ENCODE measurements at regions not wholly inside any gene's neighbourhood (a gene's known extent, or its start where the extent isn't known, plus 50 kb on each side); places are given as distances from the start of the nearest gene placed in this dataset.
"Not testable (repeated sequence)": the region's sequence is repeated elsewhere in the genome, so short reads cannot be mapped to it uniquely, and the experiment has no call there.

DNA sequence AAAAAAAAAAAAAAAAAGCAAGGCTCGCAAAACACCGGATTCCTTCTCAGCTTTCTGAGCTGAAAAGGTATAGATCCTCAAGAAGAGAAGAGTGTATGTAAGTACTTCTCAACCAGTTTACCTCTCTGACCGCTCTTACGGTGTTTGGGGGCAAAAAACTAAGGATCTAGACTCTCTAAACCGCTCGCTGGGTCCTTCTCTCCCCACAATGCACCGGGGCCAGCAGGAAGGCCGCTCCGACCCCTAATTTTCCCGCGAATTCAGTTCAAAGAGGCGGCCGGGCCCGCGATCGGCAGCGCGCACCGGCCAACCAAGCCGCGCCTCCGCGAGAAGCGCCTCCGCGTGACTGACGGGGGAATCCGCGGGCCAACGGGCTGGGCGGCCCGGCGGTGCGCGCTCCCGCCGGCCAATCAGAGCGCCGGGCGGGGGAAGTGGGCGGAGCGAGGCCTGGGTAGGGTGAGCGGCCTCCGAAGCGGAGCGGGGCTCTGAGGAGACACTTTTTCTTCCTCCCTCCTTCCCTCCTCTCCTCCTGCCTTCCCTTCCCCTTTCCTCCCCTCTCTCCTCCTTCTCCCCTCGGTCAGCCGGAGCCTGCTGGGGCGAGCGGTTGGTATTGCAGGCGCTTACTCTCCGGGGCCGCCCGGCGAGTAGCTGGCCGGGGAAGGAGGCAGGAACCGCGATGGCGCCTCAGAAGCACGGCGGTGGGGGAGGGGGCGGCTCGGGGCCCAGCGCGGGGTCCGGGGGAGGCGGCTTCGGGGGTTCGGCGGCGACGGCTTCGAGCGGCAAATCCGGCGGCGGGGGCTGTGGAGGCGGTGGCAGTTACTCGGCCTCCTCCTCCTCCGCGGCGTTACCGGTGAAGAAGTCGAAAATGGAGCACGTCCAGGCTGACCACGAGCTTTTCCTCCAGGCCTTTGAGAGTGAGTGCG, 93.0 kb downstream of the CRLF3 start:
- DNase-seq, result peak; percentile 73

DNA sequence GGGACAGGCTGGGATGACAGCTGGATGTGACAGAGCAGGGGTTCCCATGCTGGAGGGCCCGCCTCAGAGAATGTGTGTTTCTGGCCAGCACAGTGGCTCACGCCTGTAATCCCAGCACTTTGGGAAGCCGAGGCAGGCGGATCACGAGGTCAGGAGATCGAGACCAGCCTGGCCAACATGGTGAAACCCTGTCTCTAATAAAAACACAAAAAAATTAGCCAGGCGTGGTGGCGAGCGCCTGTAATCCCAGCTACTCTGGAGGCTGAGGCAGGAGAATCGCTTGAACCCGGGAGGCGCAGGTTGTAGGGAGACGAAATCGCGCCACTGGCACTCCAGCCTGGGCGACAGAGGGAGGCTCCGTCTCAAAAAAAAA, 93.7 kb downstream of the CRLF3 start:
- not testable (repeated sequence) for DNase-seq

DNA sequence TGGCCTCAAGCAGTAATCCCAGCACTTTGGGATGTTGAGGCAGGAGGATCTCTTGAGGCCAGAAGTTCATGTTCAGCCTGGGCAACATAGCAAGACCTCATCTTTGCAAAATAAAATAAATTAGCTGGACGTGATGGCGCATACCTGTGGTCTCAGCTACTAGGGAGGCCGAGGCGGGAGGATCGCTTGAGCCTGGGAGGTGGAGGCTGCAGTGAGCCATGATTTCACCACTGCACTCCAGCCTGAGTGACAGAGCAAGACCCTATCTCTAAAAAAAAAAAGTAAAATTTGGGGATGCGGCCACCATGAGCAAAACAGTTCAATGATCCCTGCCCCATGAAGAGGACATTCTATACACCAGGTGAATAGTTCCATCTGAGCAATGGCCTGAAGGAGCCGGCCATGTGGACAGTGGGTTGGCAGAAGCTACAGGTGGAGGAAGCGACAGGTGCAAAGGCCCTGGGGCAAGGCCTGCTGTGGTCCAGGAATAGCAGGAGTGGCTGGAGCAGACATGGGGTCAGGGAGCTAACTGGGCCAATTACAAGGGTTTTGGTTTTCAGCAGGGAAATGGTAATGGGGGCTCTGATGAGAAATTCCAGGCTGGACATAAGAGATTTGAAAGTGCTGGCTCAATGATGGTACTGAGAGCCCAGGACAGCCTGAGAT, 94.2 kb downstream of the CRLF3 start:
- not testable (repeated sequence) for DNase-seq

DNA sequence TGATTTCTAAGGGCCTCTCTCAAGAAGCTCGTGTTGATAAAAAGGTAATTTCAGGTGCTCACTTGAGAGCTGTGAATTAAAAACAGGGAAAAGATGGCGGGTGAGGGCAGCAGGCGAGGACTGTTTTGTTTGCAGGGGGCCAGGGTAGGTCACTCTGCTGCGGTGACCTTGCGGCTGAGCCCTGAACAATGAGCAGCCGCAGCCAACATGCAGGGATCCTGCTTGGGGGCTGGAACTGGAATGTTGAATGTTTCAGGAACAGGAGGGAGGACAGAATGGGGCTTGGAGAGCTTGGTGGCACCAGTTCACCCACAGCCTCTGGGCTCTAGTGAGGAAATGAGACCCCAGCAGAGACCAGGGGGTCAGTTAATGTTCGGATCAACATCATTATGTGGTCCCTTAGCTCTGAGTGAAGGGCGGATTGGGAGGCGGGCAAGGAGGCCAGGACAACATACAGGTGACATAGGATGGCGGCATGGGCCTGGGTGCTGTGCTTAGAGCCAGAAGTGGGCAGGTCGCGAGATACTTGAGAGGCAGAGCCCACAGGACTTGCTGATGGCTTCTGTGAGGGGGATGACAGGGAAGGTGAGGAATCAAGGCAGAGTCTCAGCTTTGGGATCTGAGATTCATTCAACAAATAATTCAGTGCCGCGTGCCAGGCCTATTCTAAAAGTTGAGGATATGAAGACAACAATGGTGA, 94.9 kb downstream of the CRLF3 start:
- DNase-seq, result not testable (repeated sequence)

DNA sequence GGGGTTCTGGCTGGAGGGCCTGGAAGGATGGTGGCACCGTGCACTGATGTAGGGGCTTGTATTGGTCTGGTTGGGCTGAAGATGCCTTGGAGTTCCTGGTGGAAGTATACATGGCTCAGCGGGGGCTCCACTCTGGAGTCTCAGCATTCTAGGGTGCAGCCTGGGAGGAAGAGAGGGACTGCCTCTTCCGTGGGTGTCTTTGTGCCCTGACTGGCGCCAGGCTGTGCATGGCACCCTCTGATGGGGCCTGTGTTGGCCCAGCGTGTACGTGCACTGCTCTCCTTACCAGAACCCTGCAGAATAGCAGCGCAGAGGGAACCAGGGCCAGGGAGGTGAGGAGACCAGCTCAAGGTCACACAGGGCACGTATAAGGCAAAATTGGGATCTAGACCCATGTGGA, 97.0 kb downstream of the CRLF3 start:
- DNase-seq, result not testable (repeated sequence)

DNA sequence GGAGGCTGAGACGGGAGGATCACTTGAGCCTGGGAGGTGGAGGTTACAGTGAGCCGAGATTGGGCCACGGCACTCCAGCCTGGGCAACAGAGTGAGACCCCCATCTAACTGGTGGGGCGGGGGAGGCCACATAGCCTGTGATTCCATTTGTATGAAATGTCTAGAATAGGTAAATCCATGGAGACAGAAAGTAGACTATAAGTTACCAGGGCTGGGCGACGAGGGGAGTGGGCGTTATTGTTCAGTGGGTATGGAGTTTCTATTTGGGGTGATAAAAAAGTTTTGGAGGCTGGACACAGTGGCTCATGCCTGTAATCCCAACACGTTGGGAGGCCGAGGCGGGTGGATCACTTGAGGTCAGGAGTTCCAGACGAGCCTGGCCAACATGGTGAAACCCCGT, 97.8 kb downstream of the CRLF3 start:
- not testable (repeated sequence) for DNase-seq

DNA sequence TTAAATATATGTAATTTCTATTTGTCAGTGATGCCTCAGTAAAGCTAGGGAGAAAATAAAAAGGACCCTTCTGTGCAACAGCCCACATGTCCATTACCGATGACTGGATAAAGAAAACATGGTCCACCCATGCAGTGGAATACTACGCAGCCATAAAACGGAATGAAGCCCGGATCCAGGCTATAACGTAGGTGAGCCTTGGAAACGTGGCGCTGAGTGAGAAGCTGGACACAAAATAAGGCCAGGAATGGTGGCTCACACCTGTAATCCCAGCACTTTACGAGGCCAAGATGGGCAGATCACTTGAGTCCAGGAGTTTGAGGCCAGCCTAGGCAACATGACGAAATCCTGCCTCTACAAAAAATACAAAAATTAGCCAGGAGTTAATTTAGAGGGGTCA, 98.2 kb downstream of the CRLF3 start:
- not testable (repeated sequence) for DNase-seq

DNA sequence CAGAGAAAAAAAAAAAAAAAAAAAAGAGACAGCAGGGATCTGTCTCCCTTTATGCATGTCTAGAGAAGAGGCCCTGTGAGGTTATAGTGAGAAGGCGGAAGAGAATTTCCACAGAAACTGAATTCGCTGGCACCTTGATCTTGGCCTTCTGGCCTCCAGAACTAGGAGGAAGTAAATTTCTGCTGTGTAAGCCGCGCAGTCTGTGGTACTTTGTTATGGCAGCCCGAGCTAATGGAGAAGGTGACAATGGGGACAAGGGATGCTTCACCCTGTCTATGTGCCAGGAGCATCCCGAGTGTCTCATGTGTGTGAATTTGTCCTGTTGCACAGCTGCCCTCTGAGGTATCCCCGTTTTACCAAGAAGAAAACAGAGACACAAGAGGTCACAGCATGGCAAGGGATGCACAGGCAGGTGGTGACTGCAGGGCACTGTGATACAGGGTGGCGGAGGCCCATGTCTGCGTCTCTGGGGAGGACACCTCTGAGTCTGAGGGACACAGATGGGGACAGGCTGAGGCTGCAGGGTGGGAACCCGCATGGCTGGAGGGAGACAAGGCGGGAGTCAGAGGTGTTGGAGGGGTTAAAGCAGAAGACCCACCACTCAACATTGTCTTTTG, 100.3 kb downstream of the CRLF3 start:
- DNase-seq, result not testable (repeated sequence)

DNA sequence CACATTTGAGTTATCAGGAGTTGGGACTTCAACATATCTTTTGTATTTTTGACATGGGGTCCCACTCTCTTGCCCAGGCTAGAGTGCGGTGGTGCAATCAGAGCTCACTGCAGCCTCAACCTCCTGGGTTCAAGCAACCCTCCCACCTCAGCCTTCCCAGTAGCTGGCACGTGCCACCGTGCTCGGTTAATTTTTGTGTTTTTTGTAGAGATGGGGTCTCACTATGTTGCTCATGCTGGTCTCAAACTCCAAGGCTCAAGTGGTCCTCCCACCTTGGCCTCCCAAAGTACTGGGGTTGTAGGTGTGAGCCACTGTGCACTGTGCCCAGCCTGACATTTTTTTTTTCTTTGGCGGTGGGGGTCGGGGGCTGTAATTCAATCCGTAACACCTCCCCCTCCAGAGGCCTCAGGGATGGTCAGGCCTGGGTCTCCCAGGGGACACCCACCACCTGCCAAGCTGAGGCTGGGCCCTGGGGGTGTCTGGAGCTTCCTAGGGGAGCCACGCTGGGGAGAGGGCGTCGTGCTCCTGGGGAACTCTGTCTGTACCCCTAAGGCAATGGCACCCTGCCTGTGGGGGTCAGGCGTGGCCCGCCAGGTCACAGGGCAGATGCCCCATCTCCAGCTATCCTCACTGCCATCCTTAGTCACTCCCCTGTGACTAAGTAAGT, 102.2 kb downstream of the CRLF3 start:
- DNase-seq, result not testable (repeated sequence)

DNA sequence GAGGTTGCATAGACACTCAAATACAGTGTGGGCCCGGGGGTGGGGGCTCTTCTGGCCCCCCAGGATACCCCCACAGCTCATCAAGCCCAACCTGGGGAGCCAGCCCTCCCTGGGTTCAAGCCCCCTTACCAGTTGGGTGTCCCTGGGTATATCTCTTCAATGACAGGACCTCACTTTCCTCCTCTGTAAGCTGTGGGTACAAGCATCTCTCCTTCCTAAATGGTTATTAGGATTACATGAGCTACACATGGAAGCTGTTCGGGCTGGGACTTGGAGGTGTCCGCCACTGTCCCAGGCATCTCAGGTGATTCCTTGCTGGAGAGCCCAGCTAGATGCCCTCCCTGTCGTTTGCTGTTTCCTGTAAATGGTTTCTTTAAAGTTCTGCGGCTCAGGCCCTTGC, 103.5 kb downstream of the CRLF3 start:
- not testable (repeated sequence) for DNase-seq

DNA sequence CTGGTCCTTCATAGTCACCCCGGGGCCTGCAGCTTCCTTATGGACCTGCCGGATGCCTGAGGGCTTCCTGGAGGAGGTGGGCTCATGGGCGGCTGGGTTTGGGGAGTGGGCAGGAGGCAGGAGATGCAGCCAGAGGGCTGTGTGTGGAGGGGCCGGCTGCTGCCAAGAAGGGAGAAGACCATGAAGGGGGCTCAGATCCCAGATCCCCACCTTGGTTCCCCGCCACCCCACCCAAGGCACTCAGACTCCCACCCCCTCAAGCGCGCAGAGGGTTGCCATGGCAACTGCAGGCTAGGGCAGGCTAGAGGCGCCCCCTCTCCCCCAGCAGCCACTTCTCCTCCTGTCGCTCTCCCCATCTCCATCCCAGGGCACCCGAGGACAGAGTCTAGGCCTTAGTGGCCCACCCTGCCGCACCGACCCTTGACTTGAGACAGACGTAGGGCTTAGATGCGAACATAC, 104.5 kb downstream of the CRLF3 start:
- DNase-seq, result no peak

DNA sequence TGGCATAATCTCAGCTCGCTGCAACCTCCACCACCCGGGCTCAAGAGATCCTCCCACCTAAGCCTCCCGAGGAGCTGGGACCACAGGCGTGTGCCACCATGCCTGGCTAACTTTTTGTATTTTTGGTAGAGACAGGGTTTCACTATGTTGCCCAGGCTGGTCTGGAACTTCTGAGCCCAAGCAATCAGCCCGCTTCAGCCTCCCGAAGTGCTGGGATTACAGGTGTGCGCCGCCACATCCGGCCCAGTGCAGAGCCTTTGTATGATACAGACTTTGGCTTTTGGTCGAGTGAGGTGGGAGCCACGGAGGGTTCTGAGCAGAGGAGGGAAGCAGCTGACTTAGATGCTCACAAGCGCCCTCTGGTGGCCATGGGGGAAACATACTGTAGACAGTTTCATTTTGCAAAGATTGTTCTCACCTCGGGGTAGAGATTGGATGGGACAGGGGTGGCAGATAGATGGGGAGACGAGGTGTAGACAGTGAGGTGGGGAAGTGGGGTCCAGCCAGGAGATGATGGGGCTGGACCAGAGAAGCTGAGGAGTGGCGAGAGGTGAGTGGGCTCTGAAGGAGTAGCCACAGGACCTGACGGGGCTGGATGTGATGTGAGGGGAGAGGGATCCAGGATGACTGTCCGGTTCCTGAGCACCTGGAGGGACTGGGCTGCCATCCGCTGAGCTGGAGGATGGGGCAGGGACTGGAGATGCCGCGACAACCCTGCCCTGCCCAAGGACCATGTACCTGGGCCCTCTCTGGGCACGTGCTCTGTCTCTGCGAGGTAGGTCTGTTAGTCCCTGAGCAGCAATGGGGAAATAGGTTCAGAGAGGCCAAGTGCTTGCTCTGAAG, 105.1 kb downstream of the CRLF3 start:
- DNase-seq, result not testable (repeated sequence)

DNA sequence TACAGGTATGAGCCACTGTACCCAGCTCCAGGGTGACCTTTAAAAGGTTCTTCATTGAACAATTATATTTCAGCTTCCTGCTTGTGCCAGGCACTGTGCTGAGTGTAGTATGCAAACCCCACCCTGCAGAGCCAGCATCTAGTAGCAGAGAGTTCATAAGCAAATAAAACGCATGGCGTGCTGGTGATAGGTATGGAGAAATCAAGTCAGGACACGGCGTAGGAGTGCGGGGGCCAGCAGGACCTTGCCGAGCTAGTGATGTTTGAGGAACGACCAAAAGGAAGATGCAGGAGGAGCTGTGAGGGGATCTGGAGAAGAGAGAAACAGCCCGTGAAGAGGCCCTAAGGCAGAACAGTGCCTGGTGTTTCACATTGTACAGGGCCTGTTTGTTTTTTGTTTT, 105.8 kb downstream of the CRLF3 start:
- not testable (repeated sequence) for DNase-seq

DNA sequence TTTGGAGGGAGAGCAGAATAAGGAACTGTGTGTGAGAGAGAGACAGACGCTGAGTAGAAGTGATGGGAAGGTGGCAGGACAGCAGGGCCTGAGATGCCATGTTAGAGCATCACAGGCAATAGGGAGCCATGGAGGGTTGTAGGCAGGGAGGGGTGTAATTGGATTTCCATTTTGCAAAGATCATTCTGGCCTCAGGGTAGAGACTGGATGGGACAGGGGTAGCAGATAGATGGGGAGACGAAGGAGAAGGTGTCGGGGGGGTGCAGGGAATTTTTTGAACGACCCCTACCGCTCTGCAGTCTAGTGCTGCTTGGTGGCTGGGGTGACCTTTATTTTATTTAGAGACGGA, 106.4 kb downstream of the CRLF3 start:
- DNase-seq, result not testable (repeated sequence)

DNA sequence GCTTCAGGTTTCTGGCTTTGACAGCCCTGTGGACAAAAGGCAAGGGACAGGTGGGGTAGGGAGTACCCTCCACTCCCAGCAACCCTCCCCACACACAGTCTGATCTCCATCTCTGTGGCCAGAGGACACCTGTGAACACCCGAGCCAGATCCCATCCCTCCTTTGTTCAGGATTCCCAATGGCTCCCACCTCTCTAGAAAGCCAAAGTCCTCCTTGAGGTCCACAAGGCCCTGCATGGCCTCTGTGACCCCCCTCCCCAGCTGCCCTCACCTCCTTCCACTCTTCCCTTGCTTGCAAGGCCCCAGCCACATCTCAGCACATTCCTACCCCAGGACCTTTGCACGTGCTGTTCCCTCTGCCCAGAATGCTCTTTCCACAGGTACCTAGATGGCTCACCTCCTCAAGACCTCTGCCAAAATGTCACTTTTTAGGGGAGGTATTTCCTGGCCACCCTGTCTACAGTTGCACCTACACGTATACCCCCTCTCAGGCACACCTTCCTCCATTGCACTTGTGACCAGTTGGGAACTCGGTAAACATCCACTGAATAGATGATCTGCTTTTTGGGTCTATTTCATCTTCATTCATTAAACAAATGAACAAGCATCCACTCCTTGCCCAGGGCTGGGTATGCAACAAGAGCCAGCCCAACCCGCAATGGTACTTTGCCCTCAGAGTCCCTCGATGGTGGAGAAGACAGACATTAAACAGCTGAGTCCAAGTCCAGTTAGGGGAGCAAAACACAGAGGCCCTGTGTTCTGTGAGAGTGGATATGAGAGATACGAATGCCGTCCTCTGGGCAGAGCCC, 107.0 kb downstream of the CRLF3 start:
- DNase-seq, result no peak

DNA sequence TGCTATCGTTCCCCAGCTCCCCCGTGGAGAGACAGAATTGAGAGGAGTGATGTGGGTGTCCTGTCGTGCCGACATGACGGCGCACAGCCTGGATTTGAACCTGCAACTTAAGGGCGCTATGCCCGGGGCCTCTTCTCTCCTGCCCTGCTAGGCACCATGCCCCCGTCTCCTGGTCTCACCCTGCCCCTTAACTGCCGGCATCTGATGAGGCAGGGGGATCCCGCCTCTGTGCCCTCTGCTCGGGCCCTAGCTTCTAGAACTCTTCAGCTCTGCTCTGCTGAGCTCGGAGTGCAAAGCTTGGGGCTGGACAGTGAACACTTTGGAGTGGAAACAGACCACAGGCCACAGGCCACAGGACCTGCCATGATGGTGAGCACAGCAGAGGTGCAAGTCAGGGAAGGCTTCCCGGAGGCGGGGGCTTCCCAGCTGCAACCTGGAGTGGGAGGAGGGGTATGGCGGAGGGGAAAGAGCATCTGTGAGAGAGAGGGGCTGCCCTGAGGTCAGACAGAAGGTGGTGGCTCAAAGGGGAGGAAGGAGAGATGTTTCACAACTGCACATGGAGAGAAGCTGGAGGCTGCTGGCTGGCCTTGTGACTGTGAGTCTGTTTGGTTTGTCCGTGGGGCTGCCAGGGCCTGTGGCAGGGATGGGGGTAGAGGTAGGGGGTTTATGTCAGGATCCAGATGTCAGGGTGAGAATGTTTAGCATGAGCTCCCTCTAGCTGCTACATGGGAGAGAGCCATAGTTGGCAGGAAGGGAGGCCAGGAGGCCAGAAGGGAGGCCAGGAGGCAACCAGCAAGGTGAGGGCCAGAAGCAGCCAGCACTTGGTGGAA, 107.8 kb downstream of the CRLF3 start:
- no peak for DNase-seq

DNA sequence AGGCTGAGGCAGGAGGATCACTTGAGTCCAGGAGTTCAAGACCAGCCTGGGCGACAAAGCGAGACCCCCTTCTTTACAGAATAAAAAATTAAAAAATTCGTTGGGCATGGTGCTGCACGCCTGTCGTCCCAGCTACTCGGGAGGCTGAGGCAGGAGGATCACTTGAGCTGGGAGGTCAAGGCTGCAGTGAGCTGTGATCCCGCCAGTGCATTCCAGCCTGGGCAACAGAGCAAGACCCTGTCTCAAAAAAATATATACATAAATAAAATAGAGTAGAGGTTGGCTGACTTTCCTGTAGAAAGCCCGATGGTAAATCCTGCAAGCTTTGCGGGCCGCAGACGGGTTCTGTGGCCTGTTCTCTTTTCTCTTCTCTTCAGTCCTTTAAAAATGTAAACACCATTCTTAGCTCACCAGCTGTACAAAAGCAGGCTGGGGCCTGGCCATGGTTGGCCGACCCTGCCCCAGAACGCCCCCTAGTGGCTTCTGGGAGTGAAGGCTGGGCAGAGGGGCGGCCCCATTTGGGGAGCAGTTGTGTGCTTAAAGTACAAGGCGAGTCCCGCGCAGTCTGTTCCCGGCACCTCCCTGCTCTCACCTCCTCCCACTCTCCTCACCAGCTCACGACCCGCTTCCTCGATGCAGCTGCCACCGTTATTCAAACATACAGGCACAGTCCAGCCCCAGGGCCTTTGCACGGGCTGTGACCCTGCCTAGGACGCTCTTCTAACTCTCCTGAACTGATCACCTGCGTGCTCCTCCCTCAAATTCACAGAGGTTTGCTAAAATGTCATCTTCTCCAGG, 109.5 kb downstream of the CRLF3 start:
- DNase-seq, result not testable (repeated sequence)

DNA sequence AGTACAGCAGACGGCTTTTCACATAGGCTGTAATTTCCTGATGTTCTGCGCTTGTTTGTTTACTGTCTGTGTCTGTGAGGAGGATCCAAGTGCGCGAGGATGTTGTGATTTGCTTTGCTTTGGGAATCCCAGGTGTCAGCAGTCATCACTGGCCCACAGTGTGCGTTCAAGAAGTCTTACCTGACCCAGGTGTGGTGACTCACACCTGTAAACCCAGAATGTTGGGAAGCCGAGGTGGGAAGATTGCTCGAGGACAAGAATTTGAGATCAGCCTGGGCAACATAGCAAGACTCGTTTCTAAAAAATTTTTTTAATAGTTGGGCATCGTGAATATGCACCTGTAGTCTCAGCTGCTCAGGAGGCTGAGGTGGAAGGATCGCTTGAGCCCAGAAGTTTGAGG, 110.7 kb downstream of the CRLF3 start:
- not testable (repeated sequence) for DNase-seq

DNA sequence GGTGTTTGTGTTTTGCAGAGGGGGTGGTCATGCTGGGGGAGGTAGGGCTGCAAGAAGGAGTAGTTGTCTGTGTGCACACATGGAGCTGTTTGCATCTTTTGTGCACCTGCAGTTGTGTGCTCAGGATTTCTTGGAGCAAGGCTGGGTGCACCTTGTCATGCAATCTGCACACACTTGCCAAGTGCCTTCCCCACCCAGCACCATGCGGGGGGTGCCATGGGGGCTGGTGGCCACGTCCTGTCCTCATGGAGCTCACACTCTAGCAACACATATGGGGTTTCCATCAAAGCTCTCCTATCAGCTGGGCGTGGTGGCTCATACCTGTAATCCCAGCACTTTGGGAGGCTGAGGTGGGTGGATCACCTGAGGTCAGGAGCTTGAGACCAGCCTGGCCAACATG, 111.6 kb downstream of the CRLF3 start:
- not testable (repeated sequence) for DNase-seq
